H54 (cell line): ENCODE measurements at regions not wholly inside any gene's neighbourhood (a gene's known extent, or its start where the extent isn't known, plus 50 kb on each side); places are given as distances from the start of the nearest gene placed in this dataset.
A peak's percentile ranks its signal among the peaks of the same experiment; 100 is the strongest.
"Not testable (repeated sequence)": the region's sequence is repeated elsewhere in the genome, so short reads cannot be mapped to it uniquely, and the experiment has no call there.

Source experiments
- DNase-seq: peaks from one replicate; pipeline ENCODE4 v3.0.0; 2011; ENCODE audit warnings: low spot score, mixed read lengths; ENCODE audit not compliant: insufficient read length
- FAIRE-seq: peaks from 3 replicates; lab custom pipeline; 2011; peaks lifted over from hg19 to GRCh38; lab: Jason Lieb, UNC
- POLR2A ChIP-seq: IDR thresholded peaks from 2 replicates; pipeline ENCODE4 v1.6.1; 2011; ENCODE audit warnings: low read depth, mild to moderate bottlenecking, low read length

GRCh38 chr10:76815505-76815904 lies 822.1 kb downstream of the KCNMA1 start:
- FAIRE-seq = not testable (repeated sequence)

GRCh38 chr10:76811430-76811829 lies 826.2 kb downstream of the KCNMA1 start:
- TF ChIP-seq POLR2A = no peak
- DNase-seq (no peak), FAIRE-seq (no peak)

More at GRCh38 chr10:76815505-76815904, 822.1 kb downstream of the KCNMA1 start:
- not testable (repeated sequence) for DNase-seq

GRCh38 chr10:76788452-76788811 lies 849.2 kb downstream of the KCNMA1 start:
- TF ChIP-seq POLR2A = no peak
- FAIRE-seq (no peak), DNase-seq (no peak)

GRCh38 chr10:76787746-76788451 lies 849.7 kb downstream of the KCNMA1 start:
- no peak for TF ChIP-seq POLR2A
- no peak for DNase-seq
- FAIRE-seq = no peak

GRCh38 chr10:76786504-76787072 lies 851.0 kb downstream of the KCNMA1 start:
- FAIRE-seq (no peak), DNase-seq (no peak)
- TF ChIP-seq POLR2A = no peak

- no peak for TF ChIP-seq POLR2A
- DNase-seq = no peak
- FAIRE-seq = no peak
Measured at GRCh38 chr10:76784076-76784475, 853.5 kb downstream of the KCNMA1 start.

- no peak for FAIRE-seq
Measured at GRCh38 chr10:76779796-76780301, 857.8 kb downstream of the KCNMA1 start.

GRCh38 chr10:76778914-76779795 lies 858.5 kb downstream of the KCNMA1 start:
- no peak for TF ChIP-seq POLR2A
- no peak for DNase-seq
- peak; percentile 67 for FAIRE-seq

More at GRCh38 chr10:76779796-76780301, 857.8 kb downstream of the KCNMA1 start:
- no peak for DNase-seq
- TF ChIP-seq POLR2A = no peak

- FAIRE-seq = no peak
- TF ChIP-seq POLR2A = no peak
- no peak for DNase-seq
Measured at GRCh38 chr10:76774987-76775603, 862.5 kb downstream of the KCNMA1 start.

GRCh38 chr10:76769582-76769981 lies 868.0 kb downstream of the KCNMA1 start:
- no peak for FAIRE-seq
- no peak for DNase-seq
- no peak for TF ChIP-seq POLR2A

GRCh38 chr10:76769161-76769560 lies 868.4 kb downstream of the KCNMA1 start:
- FAIRE-seq = no peak
- TF ChIP-seq POLR2A = no peak
- DNase-seq = no peak

- DNase-seq = no peak
- FAIRE-seq = no peak
- TF ChIP-seq POLR2A = no peak
Measured at GRCh38 chr10:76766682-76767081, 870.9 kb downstream of the KCNMA1 start.

GRCh38 chr10:76764921-76765320 lies 872.7 kb downstream of the KCNMA1 start:
- not testable (repeated sequence) for DNase-seq, FAIRE-seq

GRCh38 chr10:76764177-76764576 lies 873.4 kb downstream of the KCNMA1 start:
- DNase-seq = no peak
- no peak for FAIRE-seq
- no peak for TF ChIP-seq POLR2A
